ENCODE measurements at regions not wholly inside any gene's neighbourhood (a gene's known extent, or its start where the extent isn't known, plus 50 kb on each side); places are given as distances from the start of the nearest gene placed in this dataset.

DNA sequence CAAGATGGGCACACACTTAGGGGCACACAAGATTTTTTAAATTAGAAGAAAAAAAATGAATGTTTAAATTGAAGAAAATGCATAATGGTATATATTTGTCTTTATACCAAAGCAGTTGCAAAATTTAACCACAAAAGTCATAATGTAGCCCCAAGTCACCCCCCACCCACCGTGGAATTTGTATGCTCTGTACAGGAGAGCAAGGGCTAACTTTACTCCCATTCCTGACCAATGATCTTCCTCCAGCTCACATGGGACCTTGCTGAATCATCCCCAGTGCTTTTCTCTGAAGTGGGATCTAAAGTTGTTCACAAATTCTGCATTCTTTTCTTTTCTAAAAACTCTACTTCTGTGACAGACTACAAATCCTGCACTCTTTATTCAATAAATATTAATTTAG, 597.0 kb downstream of the UQCRFS1 start:
- no peak overlapping the region for H3K27ac ChIP-seq (ENCODE audit: insufficient read length, low read depth, low read length)

More for the DNA sequence above, 597.0 kb downstream of the UQCRFS1 start:
- Histone ChIP-seq H3K9me3 (ENCODE audit: control insufficient read depth, low read depth, low read length) (no peaks in the 10 kb centered on the region), H2BK15ac (ENCODE audit: low read depth, low read length) (no peak overlapping the region), H2BK12ac (ENCODE audit: insufficient read length, low read depth, low read length) (no peak overlapping the region), H3K9ac (ENCODE audit: extremely low read depth, insufficient read length, low read length) (no peak overlapping the region), H3K79me1 (ENCODE audit: insufficient read depth, low read depth, low read length, poor library complexity, severe bottlenecking) (no peaks in the 10 kb centered on the region), H3K4ac (ENCODE audit: low read depth, low read length) (no peak overlapping the region), H3K4me1 (ENCODE audit: insufficient read depth, low read length) (no peaks in the 10 kb centered on the region), H4K5ac (ENCODE audit: insufficient read length, low read depth, low read length) (no peak overlapping the region), H2AFZ (ENCODE audit: low read length) (no peak overlapping the region), H4K91ac (ENCODE audit: insufficient read length, low read depth, low read length) (no peak overlapping the region), H2BK5ac (ENCODE audit: insufficient read length, low read length) (no peak overlapping the region), H2AK5ac (ENCODE audit: insufficient read length, low read length) (no peak overlapping the region), H3K56ac (ENCODE audit: insufficient read length, low read depth, low read length) (no peak overlapping the region), H4K8ac (replicated peaks; ENCODE audit: insufficient read length, low read depth, low read length) (no peak overlapping the region), H4K20me1 (ENCODE audit: control insufficient read depth, insufficient read depth, insufficient read length) (no peaks in the 10 kb centered on the region), H2BK120ac (ENCODE audit: low read depth, low read length, poor library complexity, severe bottlenecking) (no peak overlapping the region), H3T11ph (ENCODE audit: low read length) (no peak overlapping the region), H3K23ac (ENCODE audit: insufficient read length, low read depth, low read length) (no peak overlapping the region), H3K23me2 (ENCODE audit: insufficient read length, low read depth, low read length, poor library complexity, severe bottlenecking) (no peaks in the 10 kb centered on the region), H3K14ac (ENCODE audit: insufficient read depth, low read length) (no peak overlapping the region), H2BK20ac (ENCODE audit: low read depth, low read length, poor library complexity, severe bottlenecking) (no peak overlapping the region), H3K79me2 (ENCODE audit: insufficient read depth, low read length) (no peaks in the 10 kb centered on the region), H3K27me3 (ENCODE audit: insufficient read depth, low read length) (no peaks in the 10 kb centered on the region), H3K4me2 (ENCODE audit: insufficient read depth, insufficient read length, low read length) (no peak overlapping the region), H3K18ac (ENCODE audit: insufficient read length, low read depth, low read length) (no peak overlapping the region)
- Mint-ChIP-seq H3K36me3 (ENCODE audit: insufficient read depth in 1 of 3, low read depth in 3 of 3) (peaks cover 0 to 11% (median 11%) of the 10 kb centered on the region in 3 experiments; a peak in 5 of 7 replicates), H3K27ac (no peak overlapping the region), H3K4me3 (no peak overlapping the region), H3K9me3 (peaks cover 21 to 34% of the 10 kb centered on the region in 2 experiments), H3K4me1 (peaks cover 2 to 5% of the 10 kb centered on the region in 2 experiments; a peak in 1 of 4 replicates), H3K27me3 (ENCODE audit: low read depth) (peaks cover 1% of the 10 kb centered on the region; the same call in 1 of the 2 replicates)
- DNase-seq, result no peak
- no CpG with 5 or more reads among the region's 1 CpG for WGBS (ENCODE audit: extremely low coverage, insufficient read length, low lambda C conversion rate)
- no peak for TF ChIP-seq CTCF (conservative IDR thresholded peaks at IDR 0.05)
